H1 (cell line): ENCODE measurements at regions not wholly inside any gene's neighbourhood (a gene's known extent, or its start where the extent isn't known, plus 50 kb on each side); places are given as distances from the start of the nearest gene placed in this dataset.

Experiments used
- CTCF ChIA-PET: fragments of 300-600 bp; sonication (Branson Sonifier 250); formaldehyde crosslinking; loops from one replicate; lab custom pipeline; 2021; ENCODE audit not compliant: partially characterized antibody; lab: Charles Lee
- POLR2A ChIA-PET: fragments of 300-600 bp; sonication (Branson Sonifier 250); formaldehyde crosslinking; loops from one replicate; lab custom pipeline; 2021; ENCODE audit warnings: inconsistent platforms; ENCODE audit not compliant: partially characterized antibody; lab: Charles Lee
- DNase-seq, 2 experiments: peaks; one replicate each; pipeline versions ENCODE4 v3.0.0 to v3.0.0-alpha.2; 2010 to 2022; ENCODE audit warnings: low spot score in 2 of 2, low read depth in 1 of 2, mixed read lengths in 1 of 2
- FAIRE-seq: peaks from 2 replicates; lab custom pipeline; 2011; peaks lifted over from hg19 to GRCh38; lab: Jason Lieb, UNC
- H2AFZ ChIP-seq: 2 replicates; pipeline ENCODE4 v1.8.1; 2012; ENCODE audit warnings: low read length, inconsistent platforms
- H2AK5ac ChIP-seq: 2 replicates; pipeline ENCODE4 v1.6.1; 2013; ENCODE audit warnings: low read depth, low read length
- H2BK120ac ChIP-seq: replicated peaks from 2 replicates; pipeline ENCODE3; 2013; ENCODE audit warnings: low read depth, low read length, inconsistent platforms
- H2BK12ac ChIP-seq: 2 replicates; pipeline ENCODE4 v1.6.1; 2013; ENCODE audit warnings: low read depth, low read length
- H2BK15ac ChIP-seq: 2 replicates; pipeline ENCODE4 v1.6.1; 2013; ENCODE audit warnings: low read length
- H2BK20ac ChIP-seq: 2 replicates; pipeline ENCODE4 v1.6.1; 2013; ENCODE audit warnings: low read length
- H2BK5ac ChIP-seq: 2 replicates; pipeline ENCODE4 v1.6.1; 2013; ENCODE audit warnings: low read depth, low read length
- H3K14ac ChIP-seq: 2 replicates; pipeline ENCODE4 v1.6.1; 2013; ENCODE audit warnings: inconsistent platforms; ENCODE audit not compliant: insufficient read length
- H3K18ac ChIP-seq: 2 replicates; pipeline ENCODE4 v1.6.1; 2013; ENCODE audit warnings: low read length; ENCODE audit errors: extremely low read depth
- H3K23ac ChIP-seq: 2 replicates; pipeline ENCODE4 v1.6.1; 2013; ENCODE audit warnings: inconsistent platforms; ENCODE audit not compliant: insufficient read length
- H3K23me2 ChIP-seq: 2 replicates; pipeline ENCODE4 v1.6.1; 2013; ENCODE audit warnings: low read depth, low read length
- H3K27ac ChIP-seq: 2 replicates; pipeline ENCODE4 v1.6.1; 2011; ENCODE audit warnings: low read depth, low read length, inconsistent platforms
- H3K27me3 ChIP-seq, 4 experiments: replicated peaks in 1 of 4; 1 replicate in 1 of 4; 2 replicates in 3 of 4; pipeline versions ENCODE4 v1.6.1 to v1.8.1; 2011 to 2013; ENCODE audit warnings: low read length in 3 of 4, mild to moderate bottlenecking in 3 of 4, inconsistent platforms in 2 of 4, mixed read lengths in 2 of 4, moderate library complexity in 1 of 4; ENCODE audit not compliant: control insufficient read depth in 3 of 4, insufficient read depth in 3 of 4; ENCODE audit errors: extremely low read depth in 1 of 4
- H3K36me3 ChIP-seq, 4 experiments: 2 replicates each; pipeline versions ENCODE4 v1.6.1 to v1.8.1; 2011 to 2013; ENCODE audit warnings: mild to moderate bottlenecking in 4 of 4, low read length in 3 of 4, moderate library complexity in 2 of 4, control low read depth in 1 of 4, inconsistent platforms in 1 of 4; ENCODE audit not compliant: insufficient read depth in 4 of 4, control insufficient read depth in 2 of 4
- H3K4ac ChIP-seq: replicated peaks from 2 replicates; pipeline ENCODE3; 2013; ENCODE audit warnings: low read length, low read depth, mixed read lengths, inconsistent platforms; ENCODE audit not compliant: insufficient read length
- H3K4me1 ChIP-seq, 4 experiments: replicated peaks in 1 of 4; 1 replicate in 1 of 4; 2 replicates in 3 of 4; pipeline versions ENCODE4 v1.6.1 to v1.8.1; 2011 to 2013; ENCODE audit warnings: low read length in 3 of 4, inconsistent platforms in 2 of 4, mixed read lengths in 1 of 4; ENCODE audit not compliant: insufficient read depth in 4 of 4, control insufficient read depth in 3 of 4
- H3K4me2 ChIP-seq, 2 experiments: 2 replicates each; pipeline versions ENCODE4 v1.6.1 to v1.8.1; 2011 to 2013; ENCODE audit warnings: low read depth in 2 of 2, low read length in 2 of 2, control low read depth in 1 of 2, inconsistent platforms in 1 of 2, mild to moderate bottlenecking in 1 of 2; ENCODE audit not compliant: insufficient read depth in 1 of 2
- H3K4me3 ChIP-seq, 4 experiments: fragments of 200-600, 300-600 bp in 1 of 4; sonication (generic), shearing (Covaris generic), sonication (Bioruptor Twin) in 1 of 4; 2 replicates each; pipeline versions ENCODE4 v1.5.1 to v1.8.1; 2011 to 2016; ENCODE audit warnings: low read length in 4 of 4, low read depth in 3 of 4, control low read depth in 2 of 4, inconsistent platforms in 2 of 4, mild to moderate bottlenecking in 2 of 4, mixed read lengths in 1 of 4, moderate library complexity in 1 of 4; ENCODE audit not compliant: insufficient read depth in 2 of 4; ENCODE audit errors: extremely low read depth in 1 of 4
- H3K56ac ChIP-seq: replicated peaks from 2 replicates; pipeline ENCODE3; 2013; ENCODE audit warnings: low read depth, mild to moderate bottlenecking, mixed read lengths, low read length, inconsistent platforms; ENCODE audit not compliant: insufficient read length
- H3K79me1 ChIP-seq: 2 replicates; pipeline ENCODE4 v1.6.1; 2013; ENCODE audit warnings: low read depth, low read length, control low read depth
- H3K79me2 ChIP-seq, 2 experiments: 2 replicates each; pipeline versions ENCODE4 v1.6.1 to v1.8.1; 2012 to 2013; ENCODE audit warnings: low read length in 2 of 2, mild to moderate bottlenecking in 2 of 2, inconsistent platforms in 1 of 2; ENCODE audit not compliant: insufficient read depth in 2 of 2, control insufficient read depth in 1 of 2
- H3K9ac ChIP-seq, 4 experiments: replicated peaks in 1 of 4; 1 replicate in 1 of 4; 2 replicates in 3 of 4; pipeline versions ENCODE4 v1.6.1 to v1.8.1; 2011 to 2013; ENCODE audit warnings: low read depth in 3 of 4, low read length in 3 of 4, control low read depth in 2 of 4, mild to moderate bottlenecking in 2 of 4, moderate library complexity in 2 of 4, inconsistent platforms in 1 of 4; ENCODE audit errors: extremely low read depth in 1 of 4
- H3K9me3 ChIP-seq, 2 experiments: 2 replicates each; pipeline versions ENCODE4 v1.6.1 to v1.8.1; 2012 to 2013; ENCODE audit warnings: mild to moderate bottlenecking in 2 of 2, moderate library complexity in 2 of 2, control low read depth in 1 of 2, inconsistent platforms in 1 of 2, low read depth in 1 of 2, low read length in 1 of 2, mixed read lengths in 1 of 2; ENCODE audit not compliant: insufficient read depth in 2 of 2
- H4K20me1 ChIP-seq, 2 experiments: replicated peaks in 1 of 2; 2 replicates each; pipeline versions ENCODE3 to v1.8.1; 2011 to 2013; ENCODE audit warnings: inconsistent platforms in 2 of 2, low read length in 2 of 2, mild to moderate bottlenecking in 1 of 2; ENCODE audit not compliant: insufficient read depth in 2 of 2, control insufficient read depth in 1 of 2
- H4K5ac ChIP-seq: 2 replicates; pipeline ENCODE4 v1.6.1; 2013; ENCODE audit warnings: low read length, low read depth, mixed read lengths, inconsistent platforms; ENCODE audit not compliant: insufficient read length
- H4K8ac ChIP-seq: 2 replicates; pipeline ENCODE4 v1.8.0; 2013; ENCODE audit warnings: mild to moderate bottlenecking, moderate library complexity, low read length, inconsistent platforms; ENCODE audit not compliant: insufficient read depth; ENCODE audit errors: extremely low read depth
- H4K91ac ChIP-seq: replicated peaks from 2 replicates; pipeline ENCODE3; 2013; ENCODE audit warnings: low read length, mixed read lengths, inconsistent platforms; ENCODE audit not compliant: insufficient read length
- CBX8 ChIP-seq: fragments of 300-800, 300-1000 bp; sonication (generic); IDR thresholded peaks from 2 replicates; pipeline ENCODE4 v1.7.1; 2016; ENCODE audit warnings: low read depth, low read length, borderline replicate concordance
- EZH2 ChIP-seq: fragments of 200-600 bp; sonication (generic); IDR thresholded peaks from 2 replicates; pipeline ENCODE4 v1.7.1; 2012; ENCODE audit warnings: low read depth, mild to moderate bottlenecking, moderate library complexity, low read length, inconsistent platforms; ENCODE audit not compliant: severe bottlenecking
- SIRT6 ChIP-seq: IDR thresholded peaks from one replicate; pipeline ENCODE4 v1.7.1; 2012; ENCODE audit warnings: low read length, inconsistent platforms
- SIX5 ChIP-seq: IDR thresholded peaks from 2 replicates; pipeline ENCODE4 v1.6.1; 2011; ENCODE audit warnings: mild to moderate bottlenecking, low read depth, low read length
- YY1 ChIP-seq: IDR thresholded peaks from 2 replicates; pipeline ENCODE4 v1.6.1; 2011; ENCODE audit warnings: low read depth, mild to moderate bottlenecking, low read length
- WGBS, 2 experiments: shearing (Covaris generic) in 1 of 2; methylation state at CpG; one replicate each; pipeline versions ENCODE4 v1.1.6 to v1.1.7; 2013 to 2015; ENCODE audit warnings: low lambda C conversion rate in 2 of 2, mixed read lengths in 2 of 2, inconsistent platforms in 1 of 2, low coverage in 1 of 2, missing lambda C conversion rate in 1 of 2; ENCODE audit not compliant: insufficient replicate concordance in 2 of 2, insufficient coverage in 1 of 2, insufficient read length in 1 of 2; ENCODE audit errors: extremely low coverage in 1 of 2, missing lambda C conversion rate in 1 of 2; 5-methylcytosine and 5-hydroxymethylcytosine counted together

GRCh38 chr6:14656649-14657048, 539.1 kb downstream of the CD83 start:
- CTCF ChIA-PET, result interaction anchor here (0.8 to 1.3 kb wide), 2 partner anchors 15 to 37 kb away, joined by 3 to 4 read pairs; no protein-coding TSS in a partner anchor

More at GRCh38 chr6:14656649-14657048, 539.1 kb downstream of the CD83 start:
- DNase-seq, result no peak
- no peaks in the 10 kb centered on the region for H3K79me1 ChIP-seq
- no peak overlapping the region for H3K4me3 ChIP-seq
- H3K4ac ChIP-seq, result no peak overlapping the region
- no peak overlapping the region for H3K14ac ChIP-seq
- H3K4me1 ChIP-seq, result no peaks in the 10 kb centered on the region; a peak in 1 of 7 replicates
- no peaks in the 10 kb centered on the region for H3K23me2 ChIP-seq
- H3K56ac ChIP-seq, result no peak overlapping the region
- no peak overlapping the region for H3K23ac ChIP-seq
- no peaks in the 10 kb centered on the region for H3K36me3 ChIP-seq
- no peaks in the 10 kb centered on the region for H3K27me3 ChIP-seq
- no peak overlapping the region for H3K4me2 ChIP-seq
- WGBS, 2 experiments, result 63 to 100% methylated on average over 1 to 4 of the region's 4 CpGs
- no peak overlapping the region for H3K18ac ChIP-seq
- no peak overlapping the region for H2BK12ac ChIP-seq
- no peak overlapping the region for H2BK120ac ChIP-seq
- TF ChIP-seq EZH2 (no peak), CBX8 (no peak), SIRT6 (no peak), YY1 (no peak), SIX5 (no peak)
- no peak overlapping the region for H3K27ac ChIP-seq
- H3K9ac ChIP-seq, result no peak overlapping the region
- no peak overlapping the region for H2BK5ac ChIP-seq
- H2BK15ac ChIP-seq, result no peak overlapping the region
- H4K91ac ChIP-seq, result no peak overlapping the region
- POLR2A ChIA-PET, result no interaction called here
- H4K8ac ChIP-seq, result no peak overlapping the region
- H3K79me2 ChIP-seq, result no peaks in the 10 kb centered on the region
- FAIRE-seq, result no peak
- no peaks in the 10 kb centered on the region for H3K9me3 ChIP-seq
- no peak overlapping the region for H2AFZ ChIP-seq
- H4K5ac ChIP-seq, result no peak overlapping the region
- no peaks in the 10 kb centered on the region for H4K20me1 ChIP-seq
- H2BK20ac ChIP-seq, result no peak overlapping the region
- H2AK5ac ChIP-seq, result no peak overlapping the region
